ENCODE measurements at regions not wholly inside any gene's neighbourhood (a gene's known extent, or its start where the extent isn't known, plus 50 kb on each side); places are given as distances from the start of the nearest gene placed in this dataset.

- TF ChIP-seq, protein P1, sequence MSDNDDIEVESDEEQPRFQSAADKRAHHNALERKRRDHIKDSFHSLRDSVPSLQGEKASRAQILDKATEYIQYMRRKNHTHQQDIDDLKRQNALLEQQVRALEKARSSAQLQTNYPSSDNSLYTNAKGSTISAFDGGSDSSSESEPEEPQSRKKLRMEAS (IDR thresholded peaks at IDR 0.05), result no peak
- TF ChIP-seq CREB1 (IDR thresholded peaks at IDR 0.05; ENCODE audit: low read depth) (no peak), YY1 (IDR thresholded peaks at IDR 0.05; ENCODE audit: low read depth) (no peak)
Measured at GRCh38 chr4:31234901-31235300, 514.7 kb downstream of the PCDH7 start.

- no peak for TF ChIP-seq NFIC (IDR thresholded peaks at IDR 0.05)
- no peak for TF ChIP-seq CREB1 (IDR thresholded peaks at IDR 0.05; ENCODE audit: low read depth)
- TF ChIP-seq EGR1 (IDR thresholded peaks at IDR 0.05), result no peak
- no peak for TF ChIP-seq TEAD4 (IDR thresholded peaks at IDR 0.05)
- TF ChIP-seq TCF12 (IDR thresholded peaks at IDR 0.05; ENCODE audit: low read depth), result no peak
- no peak for TF ChIP-seq FOXM1 (IDR thresholded peaks at IDR 0.05; ENCODE audit: borderline replicate concordance, low read depth)
- TF ChIP-seq, protein P1 (IDR thresholded peaks at IDR 0.05), result no peak
- no peak for TF ChIP-seq RAD21 (IDR thresholded peaks at IDR 0.05; ENCODE audit: low read depth)
- TF ChIP-seq, protein P2, sequence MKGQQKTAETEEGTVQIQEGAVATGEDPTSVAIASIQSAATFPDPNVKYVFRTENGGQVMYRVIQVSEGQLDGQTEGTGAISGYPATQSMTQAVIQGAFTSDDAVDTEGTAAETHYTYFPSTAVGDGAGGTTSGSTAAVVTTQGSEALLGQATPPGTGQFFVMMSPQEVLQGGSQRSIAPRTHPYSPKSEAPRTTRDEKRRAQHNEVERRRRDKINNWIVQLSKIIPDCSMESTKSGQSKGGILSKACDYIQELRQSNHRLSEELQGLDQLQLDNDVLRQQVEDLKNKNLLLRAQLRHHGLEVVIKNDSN (IDR thresholded peaks at IDR 0.05), result no peak
- TF ChIP-seq ZBTB7A (IDR thresholded peaks at IDR 0.05; ENCODE audit: low read depth), result no peak
- TF ChIP-seq REST (IDR thresholded peaks at IDR 0.05; ENCODE audit: low read depth), result no peak
- TF ChIP-seq EP300 (IDR thresholded peaks at IDR 0.05; ENCODE audit: borderline replicate concordance), result no peak
Measured at GRCh38 chr4:31236020-31236638, 516.0 kb downstream of the PCDH7 start.

DNA sequence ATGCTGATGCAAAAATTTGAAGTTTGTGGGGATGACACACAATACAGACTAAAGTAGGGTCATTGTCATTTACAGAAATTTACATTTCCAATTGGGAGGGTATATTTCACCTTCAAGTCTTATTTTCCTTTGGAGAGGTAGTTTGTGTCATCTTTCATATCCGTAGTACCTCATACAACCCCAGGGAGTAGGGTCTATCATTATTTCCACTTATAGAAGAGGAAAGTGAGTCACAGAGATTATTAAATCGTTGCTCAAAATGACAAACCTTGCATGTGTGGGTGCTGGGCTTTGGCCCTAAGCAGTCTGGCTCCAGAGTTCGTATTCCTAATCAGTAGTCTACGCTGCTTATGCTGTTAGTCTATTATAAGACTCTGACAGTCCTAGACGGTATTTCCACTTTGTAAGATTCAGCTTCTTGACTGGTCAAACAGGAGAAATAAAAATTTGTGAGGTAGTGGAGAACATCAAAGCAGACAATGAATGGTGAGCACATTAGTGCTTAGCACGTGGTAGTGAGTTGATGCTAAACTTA, 516.5 kb downstream of the PCDH7 start:
- TF ChIP-seq RAD21 (IDR thresholded peaks at IDR 0.05; ENCODE audit: low read depth), result no peak

DNA sequence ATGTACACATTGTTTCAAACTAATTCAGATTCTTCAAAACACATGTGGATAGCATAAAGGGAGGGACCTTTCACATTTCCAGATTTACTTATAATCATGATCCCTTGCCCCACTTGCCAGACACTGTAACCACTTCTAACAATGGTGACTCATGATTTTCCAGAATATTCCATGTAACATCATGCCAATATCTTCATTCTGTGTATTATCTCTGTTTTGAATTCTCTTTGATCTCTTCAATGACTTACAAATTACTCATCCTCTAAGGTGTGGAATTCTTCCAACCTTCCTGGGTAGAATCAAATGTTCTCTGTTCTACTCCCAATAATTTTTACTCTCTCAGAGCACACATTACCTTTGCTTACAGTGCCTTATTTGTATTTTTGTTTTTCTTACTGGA, 517.1 kb downstream of the PCDH7 start:
- TF ChIP-seq, protein P2 (IDR thresholded peaks at IDR 0.05), result no peak

DNA sequence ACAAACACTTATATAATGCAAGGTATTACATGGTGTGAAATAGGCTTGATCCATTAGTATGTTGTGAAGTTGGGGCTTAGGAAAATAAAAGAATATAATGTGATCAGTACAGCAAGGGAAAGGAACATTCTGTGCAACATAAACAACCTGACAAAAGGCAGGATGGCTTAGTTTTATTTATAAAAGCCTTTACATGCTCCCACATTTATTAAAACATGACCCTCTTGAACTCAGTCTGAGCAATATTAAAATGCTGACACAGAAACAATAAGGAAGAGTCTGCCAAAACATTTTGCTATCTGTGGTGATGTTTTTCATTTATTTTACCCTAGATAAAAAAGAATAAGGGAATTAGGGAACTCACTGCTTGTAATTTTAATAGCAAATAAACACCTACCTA, 519.7 kb downstream of the PCDH7 start:
- TF ChIP-seq FOXM1 (IDR thresholded peaks at IDR 0.05; ENCODE audit: borderline replicate concordance, low read depth), result no peak
- TF ChIP-seq CEBPB (IDR thresholded peaks at IDR 0.05), result no peak
- no peak for TF ChIP-seq REST (IDR thresholded peaks at IDR 0.05; ENCODE audit: low read depth)
- no peak for TF ChIP-seq TCF12 (IDR thresholded peaks at IDR 0.05; ENCODE audit: low read depth)
- TF ChIP-seq TEAD4 (IDR thresholded peaks at IDR 0.05), result no peak
- TF ChIP-seq EP300 (IDR thresholded peaks at IDR 0.05; ENCODE audit: borderline replicate concordance), result no peak
- TF ChIP-seq CREB1 (IDR thresholded peaks at IDR 0.05; ENCODE audit: low read depth), result no peak
- TF ChIP-seq RAD21 (IDR thresholded peaks at IDR 0.05; ENCODE audit: low read depth), result no peak
- TF ChIP-seq ZBTB7A (IDR thresholded peaks at IDR 0.05; ENCODE audit: low read depth), result no peak
- TF ChIP-seq NFIC (IDR thresholded peaks at IDR 0.05), result no peak
- TF ChIP-seq TAF1 (IDR thresholded peaks at IDR 0.05; ENCODE audit: low read depth), result no peak
- TF ChIP-seq, protein P2 (IDR thresholded peaks at IDR 0.05), result no peak
- TF ChIP-seq EGR1 (IDR thresholded peaks at IDR 0.05), result no peak

DNA sequence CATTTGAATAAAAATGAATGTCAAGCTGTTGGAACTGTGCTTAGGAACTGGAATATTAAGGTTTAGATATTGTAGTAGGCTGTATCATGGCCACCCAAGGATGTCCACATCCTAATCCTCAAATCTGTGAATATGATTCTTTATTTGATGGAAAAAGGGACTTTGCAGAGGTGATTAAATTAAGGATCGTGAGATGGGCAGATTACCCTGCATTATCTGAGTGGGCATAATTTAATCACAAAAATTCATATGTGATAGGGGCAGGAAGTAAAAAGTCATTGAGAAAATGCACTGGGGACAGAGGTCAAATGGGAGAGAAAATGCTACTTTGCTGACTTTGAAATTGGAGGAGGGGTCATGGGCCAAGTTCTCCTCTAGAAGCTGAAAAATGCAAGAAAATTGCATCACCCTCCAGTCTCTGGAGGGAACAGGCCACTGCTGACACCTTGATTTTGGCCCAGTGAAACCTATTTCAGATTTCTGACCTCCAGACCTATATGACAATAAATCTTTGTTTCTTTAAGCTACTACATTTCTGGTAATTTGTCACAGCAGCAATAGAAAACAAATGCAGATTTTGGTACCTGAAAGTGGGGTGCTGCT, 521.4 kb downstream of the PCDH7 start:
- TF ChIP-seq CEBPB (IDR thresholded peaks at IDR 0.05) (no peak), TAF1 (IDR thresholded peaks at IDR 0.05; ENCODE audit: low read depth) (no peak), YY1 (IDR thresholded peaks at IDR 0.05; ENCODE audit: low read depth) (no peak), EGR1 (IDR thresholded peaks at IDR 0.05) (no peak), EP300 (IDR thresholded peaks at IDR 0.05; ENCODE audit: borderline replicate concordance) (no peak), FOXM1 (IDR thresholded peaks at IDR 0.05; ENCODE audit: borderline replicate concordance, low read depth) (no peak), TCF12 (IDR thresholded peaks at IDR 0.05; ENCODE audit: low read depth) (no peak), ZBTB7A (IDR thresholded peaks at IDR 0.05; ENCODE audit: low read depth) (no peak), NFIC (IDR thresholded peaks at IDR 0.05) (no peak), TEAD4 (IDR thresholded peaks at IDR 0.05) (no peak), CREB1 (IDR thresholded peaks at IDR 0.05; ENCODE audit: low read depth) (no peak), REST (IDR thresholded peaks at IDR 0.05; ENCODE audit: low read depth) (no peak)
- TF ChIP-seq, protein P1 (IDR thresholded peaks at IDR 0.05), result no peak
